DOHH2 (cell line): ENCODE measurements at regions not wholly inside any gene's neighbourhood (a gene's known extent, or its start where the extent isn't known, plus 50 kb on each side); places are given as distances from the start of the nearest gene placed in this dataset.

Experiments
- H3F3A ChIP-seq: fragments of 200-600 bp; sonication (generic), shearing (Covaris generic); 2 replicates; pipeline ENCODE4 v1.6.0; 2016; ENCODE audit warnings: antibody characterized with exemption, mild to moderate bottlenecking; ENCODE audit not compliant: control insufficient read depth, insufficient read depth
- H3K27ac ChIP-seq: fragments of 200-600 bp; sonication (generic); 2 replicates; pipeline ENCODE4 v1.5.1; 2014; ENCODE audit warnings: low read depth, mild to moderate bottlenecking, low read length, moderate library complexity
- H3K27me3 ChIP-seq: fragments of 200-600 bp; sonication (generic); 2 replicates; pipeline ENCODE4 v1.6.1; 2014; ENCODE audit warnings: mild to moderate bottlenecking, low read length, mixed read lengths; ENCODE audit not compliant: control insufficient read depth
- H3K36me3 ChIP-seq: fragments of 200-600 bp; sonication (generic); 2 replicates; pipeline ENCODE4 v1.6.1; 2014; ENCODE audit warnings: mild to moderate bottlenecking, low read length, moderate library complexity, mixed read lengths; ENCODE audit not compliant: control insufficient read depth
- H3K4me1 ChIP-seq: fragments of 200-600 bp; sonication (generic); 2 replicates; pipeline ENCODE4 v1.6.1; 2014; ENCODE audit warnings: mild to moderate bottlenecking, low read length, mixed read lengths; ENCODE audit not compliant: control insufficient read depth
- H3K4me2 ChIP-seq: fragments of 200-600 bp; sonication (generic); 2 replicates; pipeline ENCODE4 v1.6.0; 2014; ENCODE audit warnings: mild to moderate bottlenecking, low read length, moderate library complexity
- H3K4me3 ChIP-seq: fragments of 200-600 bp; sonication (generic); 2 replicates; pipeline ENCODE4 v1.5.1; 2014; ENCODE audit warnings: mild to moderate bottlenecking, low read length, mixed read lengths
- H3K79me2 ChIP-seq: fragments of 200-600 bp; sonication (generic); 2 replicates; pipeline ENCODE4 v1.6.1; 2014; ENCODE audit warnings: mild to moderate bottlenecking, low read length, mixed read lengths; ENCODE audit not compliant: control insufficient read depth
- H3K9me2 ChIP-seq: fragments of 200-600 bp; sonication (generic); replicated peaks from 2 replicates; pipeline ENCODE4 v1.6.1; 2014; ENCODE audit warnings: mild to moderate bottlenecking, low read length, mixed read lengths; ENCODE audit not compliant: control insufficient read depth
- H3K9me3 ChIP-seq: fragments of 200-600 bp; sonication (generic); 2 replicates; pipeline ENCODE4 v1.6.1; 2014; ENCODE audit warnings: antibody characterized with exemption, low read length, mixed read lengths; ENCODE audit not compliant: control insufficient read depth, insufficient read depth
- H4K20me1 ChIP-seq: fragments of 200-600 bp; sonication (generic); 2 replicates; pipeline ENCODE4 v1.6.0; 2014; ENCODE audit warnings: low read depth, mild to moderate bottlenecking, antibody characterized with exemption, low read length, moderate library complexity; ENCODE audit not compliant: control insufficient read depth, insufficient read depth
- EZH2phosphoT487 ChIP-seq: fragments of 200-600 bp; sonication (generic); IDR thresholded peaks from 2 replicates; pipeline ENCODE4 v1.6.1; 2017; ENCODE audit warnings: borderline replicate concordance, mild to moderate bottlenecking, antibody characterized with exemption, low read length, moderate library complexity, mixed read lengths
- TF ChIP-seq, protein P1 (sequence below): fragments of 200-600 bp; sonication (generic); IDR thresholded peaks from one replicate; pipeline ENCODE4 v1.5.1; 2014; ENCODE audit warnings: antibody characterized with exemption, mild to moderate bottlenecking, low read depth, low read length; ENCODE audit not compliant: poor library complexity, severe bottlenecking

DNA sequence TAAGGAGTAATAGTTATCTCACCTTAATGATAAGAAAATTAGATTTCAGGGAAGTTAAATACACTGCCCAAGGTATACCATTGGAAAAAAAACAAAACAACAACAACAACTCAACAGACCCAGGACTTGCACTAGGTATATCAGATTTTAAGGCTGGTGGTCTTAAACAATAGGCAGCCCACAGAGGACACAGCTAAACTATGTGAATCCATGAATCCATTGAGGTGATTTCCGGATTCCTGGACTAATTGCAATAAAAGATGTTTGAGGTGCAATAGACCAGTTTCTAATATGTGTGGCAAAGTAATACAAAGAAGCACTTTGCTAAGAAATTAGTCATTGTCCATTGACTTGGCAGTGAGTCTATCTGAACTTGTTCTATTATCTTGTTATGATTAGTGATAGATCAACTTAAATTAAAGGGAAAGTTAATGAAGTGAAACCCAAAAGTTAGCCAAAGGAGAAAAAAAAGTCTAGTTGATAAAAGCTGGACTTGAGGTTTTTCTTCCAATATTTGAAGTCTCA is 60.9 kb upstream of the MAGI1 start:
- no peaks in the 10 kb centered on the region for H3K9me3 ChIP-seq
- no peak overlapping the region for H3K4me3 ChIP-seq
- H3K4me2 ChIP-seq: no peak overlapping the region
- no peaks in the 10 kb centered on the region for H3K4me1 ChIP-seq
- no peak for TF ChIP-seq EZH2phosphoT487
- TF ChIP-seq, protein P1, sequence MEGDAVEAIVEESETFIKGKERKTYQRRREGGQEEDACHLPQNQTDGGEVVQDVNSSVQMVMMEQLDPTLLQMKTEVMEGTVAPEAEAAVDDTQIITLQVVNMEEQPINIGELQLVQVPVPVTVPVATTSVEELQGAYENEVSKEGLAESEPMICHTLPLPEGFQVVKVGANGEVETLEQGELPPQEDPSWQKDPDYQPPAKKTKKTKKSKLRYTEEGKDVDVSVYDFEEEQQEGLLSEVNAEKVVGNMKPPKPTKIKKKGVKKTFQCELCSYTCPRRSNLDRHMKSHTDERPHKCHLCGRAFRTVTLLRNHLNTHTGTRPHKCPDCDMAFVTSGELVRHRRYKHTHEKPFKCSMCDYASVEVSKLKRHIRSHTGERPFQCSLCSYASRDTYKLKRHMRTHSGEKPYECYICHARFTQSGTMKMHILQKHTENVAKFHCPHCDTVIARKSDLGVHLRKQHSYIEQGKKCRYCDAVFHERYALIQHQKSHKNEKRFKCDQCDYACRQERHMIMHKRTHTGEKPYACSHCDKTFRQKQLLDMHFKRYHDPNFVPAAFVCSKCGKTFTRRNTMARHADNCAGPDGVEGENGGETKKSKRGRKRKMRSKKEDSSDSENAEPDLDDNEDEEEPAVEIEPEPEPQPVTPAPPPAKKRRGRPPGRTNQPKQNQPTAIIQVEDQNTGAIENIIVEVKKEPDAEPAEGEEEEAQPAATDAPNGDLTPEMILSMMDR: no peak
- H3F3A ChIP-seq: no peaks in the 10 kb centered on the region
- no peaks in the 10 kb centered on the region for H3K27me3 ChIP-seq
- no peaks in the 10 kb centered on the region for H3K79me2 ChIP-seq
- no peaks in the 10 kb centered on the region for H3K9me2 ChIP-seq
- no peak overlapping the region for H3K27ac ChIP-seq
- no peaks in the 10 kb centered on the region for H3K36me3 ChIP-seq
- H4K20me1 ChIP-seq: no peaks in the 10 kb centered on the region

DNA sequence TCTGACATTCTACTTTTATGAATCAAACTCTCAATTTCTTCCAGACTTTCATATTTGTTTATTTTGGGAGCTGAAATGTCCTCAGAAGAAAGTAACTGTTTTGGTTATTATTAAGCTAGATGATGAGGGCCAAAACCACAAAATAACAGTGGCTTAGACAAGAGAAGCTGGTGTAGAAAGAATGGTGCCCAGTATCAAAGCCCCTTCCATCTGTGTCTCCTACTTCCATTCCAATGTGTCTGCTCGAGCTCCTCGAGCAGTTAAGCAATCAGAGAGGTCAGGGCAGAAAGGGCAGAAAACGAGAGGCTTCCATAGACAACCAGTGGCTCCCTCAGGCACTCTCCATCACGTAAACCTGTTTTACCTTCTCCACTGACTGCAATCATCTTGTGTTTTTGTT is 59.7 kb upstream of the MAGI1 start:
- TF ChIP-seq, protein P1: no peak
- no peak for TF ChIP-seq EZH2phosphoT487
- Histone ChIP-seq H3K4me1 (no peaks in the 10 kb centered on the region), H3K79me2 (no peaks in the 10 kb centered on the region)

DNA sequence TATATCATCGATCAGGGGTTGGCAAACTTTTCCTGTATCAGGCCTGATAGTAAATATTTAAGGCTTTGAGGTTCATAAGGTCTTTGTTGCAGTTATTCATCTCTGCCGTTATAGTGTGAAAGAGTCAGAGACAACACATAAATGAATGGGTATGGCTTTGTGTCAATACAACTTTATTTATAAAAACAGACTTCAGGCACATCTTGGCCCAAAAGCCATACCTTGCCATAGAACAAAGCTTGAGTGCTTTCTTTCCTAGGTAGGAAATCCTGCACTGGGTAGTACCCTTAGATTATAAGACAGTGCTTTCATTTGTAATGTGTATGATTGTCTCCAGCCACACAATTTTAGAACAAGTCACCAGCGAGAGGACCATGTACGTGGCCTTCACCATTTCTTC is 58.9 kb upstream of the MAGI1 start:
- Histone ChIP-seq H3K4me1 (no peaks in the 10 kb centered on the region), H3F3A (no peaks in the 10 kb centered on the region), H3K79me2 (no peaks in the 10 kb centered on the region), H3K9me3 (no peaks in the 10 kb centered on the region), H3K4me3 (no peak overlapping the region), H4K20me1 (no peaks in the 10 kb centered on the region), H3K27ac (no peak overlapping the region), H3K36me3 (no peaks in the 10 kb centered on the region), H3K9me2 (no peaks in the 10 kb centered on the region), H3K4me2 (no peak overlapping the region), H3K27me3 (no peaks in the 10 kb centered on the region)
- no peak for TF ChIP-seq EZH2phosphoT487
- TF ChIP-seq, protein P1: no peak

More for the DNA sequence above, 59.7 kb upstream of the MAGI1 start:
- H3F3A ChIP-seq: no peaks in the 10 kb centered on the region
- H3K27ac ChIP-seq: no peak overlapping the region
- no peaks in the 10 kb centered on the region for H3K36me3 ChIP-seq
- no peaks in the 10 kb centered on the region for H3K9me3 ChIP-seq
- no peaks in the 10 kb centered on the region for H4K20me1 ChIP-seq
- H3K27me3 ChIP-seq: no peaks in the 10 kb centered on the region
- no peak overlapping the region for H3K4me2 ChIP-seq
- H3K4me3 ChIP-seq: no peak overlapping the region
- H3K9me2 ChIP-seq: no peaks in the 10 kb centered on the region
